Stimulated activated CD8-positive, alpha-beta memory T cell treated with anti-CD3 and anti-CD28 coated beads, Interleukin-12 subunit alpha, Interleukin-12 subunit beta, amount 100 ng/mL, for 4 hours (primary cell): ENCODE measurements at regions not wholly inside any gene's neighbourhood (a gene's known extent, or its start where the extent isn't known, plus 50 kb on each side); places are given as distances from the start of the nearest gene placed in this dataset.
"Not testable (repeated sequence)": the region's sequence is repeated elsewhere in the genome, so short reads cannot be mapped to it uniquely, and the experiment has no call there.

Experiments
- DNase-seq: peaks from one replicate; pipeline ENCODE4 v3.0.0-alpha.2; 2020; ENCODE audit warnings: low read depth

DNA sequence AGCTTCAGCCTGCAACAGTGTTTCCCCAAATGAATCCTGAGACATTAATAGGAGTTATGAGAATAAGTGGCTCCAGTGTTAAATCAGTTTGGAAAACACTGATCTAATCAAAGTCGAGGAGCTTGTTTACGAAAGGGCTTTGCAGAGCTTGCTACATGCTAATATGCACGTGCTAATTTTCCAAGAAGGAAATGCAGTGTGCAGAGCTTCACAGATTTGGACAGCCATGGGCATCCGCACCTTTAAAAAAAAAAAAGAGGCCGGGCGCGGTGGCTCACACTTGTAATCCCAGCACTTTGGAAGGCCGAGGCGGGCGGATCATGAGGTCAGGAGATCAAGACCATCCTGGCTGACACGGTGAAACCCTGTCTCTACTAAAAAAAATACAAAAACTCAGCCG, 79.7 kb upstream of the LMO2 start:
- not testable (repeated sequence) for DNase-seq

DNA sequence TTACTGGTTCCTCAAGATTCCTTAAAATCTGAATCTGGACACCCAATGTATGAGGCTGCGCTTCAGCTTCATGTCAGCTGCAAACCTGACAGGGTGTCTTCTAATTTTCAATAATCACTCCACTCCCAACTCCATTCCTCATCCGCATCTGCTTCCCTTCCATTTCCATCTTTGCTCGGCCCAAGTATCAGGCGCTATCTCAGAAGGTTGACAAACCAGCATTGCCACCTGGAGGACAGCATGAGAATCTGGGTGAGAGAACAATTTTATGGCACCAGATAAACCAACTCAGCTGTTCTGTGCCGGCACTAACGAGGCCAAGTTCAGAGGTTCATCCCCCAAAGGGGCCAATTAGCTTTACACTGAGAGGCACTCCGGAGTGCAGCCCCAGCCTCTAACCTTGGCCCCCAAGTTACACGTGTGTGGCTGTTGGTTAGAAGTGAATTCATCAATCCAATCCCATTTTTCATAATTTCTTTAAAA, 79.1 kb upstream of the LMO2 start:
- DNase-seq, result no peak

DNA sequence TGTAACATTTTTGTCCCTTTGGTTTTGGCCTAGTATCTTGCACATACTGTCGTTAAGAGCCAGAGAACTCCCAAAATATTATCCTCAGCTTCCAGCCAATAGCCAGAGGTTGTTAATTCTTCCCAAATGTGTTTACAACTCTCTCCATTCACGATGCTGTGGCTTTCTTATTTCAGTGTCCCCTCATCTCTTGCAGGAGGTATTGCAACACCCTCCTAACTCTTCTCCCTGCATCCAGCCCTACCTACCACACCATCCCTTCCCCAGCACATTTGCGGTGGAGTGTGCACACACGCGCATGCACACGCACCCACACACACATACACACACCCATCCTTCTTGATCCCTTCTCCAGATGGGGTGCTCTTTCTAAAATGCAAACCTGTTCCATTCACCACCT, 75.6 kb upstream of the LMO2 start:
- no peak for DNase-seq

- DNase-seq, result no peak
These were observed 73.2 kb upstream of the LMO2 start for GRCh38 chr11:33965032-33965431.

- no peak for DNase-seq
These were observed 68.1 kb upstream of the LMO2 start for GRCh38 chr11:33959855-33960400.

- no peak for DNase-seq
These were observed 65.5 kb upstream of the LMO2 start for GRCh38 chr11:33957304-33957917.

DNA sequence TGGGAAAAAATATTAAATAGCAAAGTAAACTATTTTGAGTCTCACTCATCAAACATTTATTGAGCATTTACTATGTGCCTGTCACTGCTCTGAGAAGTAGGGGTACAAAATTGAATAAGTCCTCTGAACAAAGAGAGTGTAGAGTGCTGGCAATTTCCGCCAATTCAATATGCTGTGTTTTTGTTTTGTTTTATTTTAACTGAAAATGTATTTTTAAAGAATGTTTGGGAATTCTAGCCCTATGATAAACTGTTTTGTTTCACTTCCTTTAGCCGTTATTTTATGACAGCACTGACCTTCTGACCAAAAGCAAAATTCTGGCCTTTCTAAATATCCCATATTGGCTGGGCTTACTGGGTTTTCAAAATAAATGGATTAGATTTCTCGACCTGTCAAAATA, 64.7 kb upstream of the LMO2 start:
- DNase-seq, result no peak

GRCh38 chr11:33953289-33953688, 61.4 kb upstream of the LMO2 start:
- no peak for DNase-seq

GRCh38 chr11:33952805-33953204, 60.9 kb upstream of the LMO2 start:
- no peak for DNase-seq

GRCh38 chr11:33949252-33949913, 57.5 kb upstream of the LMO2 start:
- no peak for DNase-seq

GRCh38 chr11:33948494-33948893, 56.6 kb upstream of the LMO2 start:
- DNase-seq, result no peak

DNA sequence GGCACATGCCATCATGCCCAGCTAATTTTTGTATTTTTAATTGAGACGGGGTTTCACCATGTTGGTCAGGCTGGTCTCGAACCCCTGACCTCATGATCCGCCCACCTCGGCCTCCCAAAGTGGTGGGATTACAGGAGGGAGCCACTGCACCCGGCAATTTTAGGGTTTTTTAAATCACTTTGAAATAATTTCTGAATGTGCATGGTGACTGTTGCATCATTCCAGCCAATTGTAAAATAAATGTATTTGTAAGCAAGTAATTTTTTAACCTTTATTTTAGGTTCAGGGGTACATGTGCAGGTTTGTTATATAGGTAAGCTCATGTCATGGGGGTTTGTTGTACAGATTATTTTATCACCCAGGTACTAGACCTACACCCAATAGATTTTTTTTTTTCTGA, 56.0 kb upstream of the LMO2 start:
- not testable (repeated sequence) for DNase-seq

- DNase-seq, result no peak
These were observed 55.1 kb upstream of the LMO2 start for GRCh38 chr11:33946930-33947329.

- DNase-seq, result no peak
These were observed 53.8 kb upstream of the LMO2 start for GRCh38 chr11:33945481-33946268.

DNA sequence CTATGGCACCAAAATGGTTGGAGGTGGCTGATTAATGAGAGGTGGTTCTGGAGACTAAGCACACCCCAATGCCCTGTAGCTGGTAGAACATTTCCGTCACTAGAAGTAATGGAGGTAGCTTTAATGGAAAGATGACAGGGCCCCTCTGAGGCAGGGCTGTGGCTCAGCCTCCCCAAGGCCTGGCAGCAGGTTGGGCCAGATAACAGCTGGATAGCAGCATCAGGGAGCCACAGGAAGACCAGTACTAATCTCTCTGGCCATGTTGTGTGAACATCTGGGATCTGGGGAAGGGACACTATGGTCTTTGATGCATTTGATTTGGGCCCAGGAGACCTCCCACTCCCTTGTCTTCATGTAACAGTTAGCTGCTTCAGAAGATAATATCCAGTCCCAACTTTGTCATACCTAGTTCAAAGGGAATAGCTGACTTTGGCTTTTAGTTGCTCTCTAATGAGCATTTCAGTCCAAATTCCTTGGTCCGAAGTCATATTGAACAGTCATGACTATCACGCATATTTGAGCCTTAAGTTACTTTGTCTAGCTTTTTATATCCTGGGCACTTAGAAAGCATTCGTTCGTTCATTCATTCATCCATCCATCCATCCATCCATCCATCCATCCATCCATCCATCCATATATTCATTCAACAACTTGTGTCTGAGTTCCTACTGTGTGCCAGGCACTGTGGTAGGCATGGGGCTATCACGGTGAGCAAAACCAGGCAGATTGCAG, 53.0 kb upstream of the LMO2 start:
- no peak for DNase-seq

DNA sequence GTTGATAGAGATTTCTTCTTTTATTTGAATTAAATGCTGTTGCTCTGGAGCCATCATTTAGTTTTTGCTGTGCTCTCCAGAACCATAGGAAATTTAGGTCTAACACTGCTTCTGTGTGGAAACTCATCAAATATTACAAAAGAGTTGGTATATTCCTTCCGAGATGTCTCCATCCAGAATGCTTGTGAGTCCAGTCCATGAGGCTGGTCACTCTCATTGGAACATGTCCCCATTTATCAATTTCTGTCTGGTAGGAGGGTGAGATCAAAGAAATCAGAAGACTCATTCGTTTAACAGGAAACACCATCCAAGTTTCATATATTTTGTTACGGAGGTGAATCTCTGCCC, 52.4 kb upstream of the LMO2 start:
- no peak for DNase-seq

GRCh38 chr11:33942954-33943353, 51.1 kb upstream of the LMO2 start:
- no peak for DNase-seq

DNA sequence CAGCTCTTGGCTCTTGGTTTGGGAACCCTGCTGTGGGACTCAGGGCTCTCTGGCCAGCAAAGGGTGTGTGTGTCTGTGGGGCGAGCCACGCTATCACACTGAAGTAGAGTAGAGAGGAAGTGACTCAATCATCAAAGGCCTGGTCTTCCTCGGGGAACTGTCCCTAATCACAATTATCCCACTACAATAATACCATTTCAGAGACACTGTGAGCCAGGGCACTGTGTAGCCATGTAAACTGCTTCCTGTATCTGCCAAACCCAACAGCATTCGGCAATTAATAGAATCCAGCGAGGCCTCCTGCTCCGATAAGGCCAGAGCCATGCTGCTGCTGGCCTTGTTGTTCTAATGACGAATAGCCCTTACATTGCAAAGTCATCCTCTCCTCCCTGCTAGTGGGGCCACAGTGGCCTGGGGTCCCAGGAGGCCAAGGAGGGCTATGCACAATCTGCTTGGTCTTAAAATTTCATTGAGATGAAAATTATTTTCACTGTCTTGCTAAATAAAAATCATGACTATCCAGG, 49.8 kb upstream of the LMO2 start:
- no peak for DNase-seq
